Endothelial cell of umbilical vein (primary cell): ENCODE measurements at regions not wholly inside any gene's neighbourhood (a gene's known extent, or its start where the extent isn't known, plus 50 kb on each side); places are given as distances from the start of the nearest gene placed in this dataset.
"Not testable (repeated sequence)": the region's sequence is repeated elsewhere in the genome, so short reads cannot be mapped to it uniquely, and the experiment has no call there.

ENCODE experiments used
- BruUV-seq: library from RNA; stranded (reverse); fragments of 400-500 nt; replicated peaks from 2 replicates; lab custom pipeline; 2021; lab: Mats Ljungman, UMichigan
- CTCF ChIA-PET: fragments of 300-600, 350-600 bp; sonication (Branson Sonifier 250); formaldehyde crosslinking; loops from one replicate; lab custom pipeline; 2021; ENCODE audit warnings: antibody characterized with exemption, inconsistent platforms; lab: Charles Lee
- POLR2A ChIA-PET: fragments of 300-600, 350-600 bp; sonication (Branson Sonifier 250); formaldehyde crosslinking; loops from one replicate; lab custom pipeline; 2021; ENCODE audit warnings: antibody characterized with exemption, inconsistent platforms; lab: Charles Lee
- DNase-seq: peaks from one replicate; pipeline ENCODE4 v3.0.0-alpha.2; 2011; ENCODE audit warnings: low read depth, low spot score
- FAIRE-seq: peaks from 2 replicates; lab custom pipeline; 2011; peaks lifted over from hg19 to GRCh38; lab: Jason Lieb, UNC
- H2AFZ ChIP-seq: 2 replicates; pipeline ENCODE4 v1.6.0; 2012; ENCODE audit warnings: low read depth, low read length, control low read depth, inconsistent platforms
- H3K27ac ChIP-seq: 2 replicates; pipeline ENCODE4 v1.5.1; 2011; ENCODE audit warnings: low read depth, mild to moderate bottlenecking, control low read depth, low read length, moderate library complexity; ENCODE audit not compliant: insufficient read depth
- H3K27me3 ChIP-seq, 2 experiments: 2 replicates each; pipeline versions ENCODE4 v1.6.0 to v1.6.1; 2011; ENCODE audit warnings: low read length in 2 of 2, mixed read lengths in 1 of 2; ENCODE audit not compliant: control insufficient read depth in 2 of 2, insufficient read depth in 2 of 2
- H3K36me3 ChIP-seq, 2 experiments: 2 replicates in 1 of 2; 3 replicates in 1 of 2; pipeline ENCODE4 v1.5.1; 2011; ENCODE audit warnings: low read length in 2 of 2, mild to moderate bottlenecking in 1 of 2, moderate library complexity in 1 of 2; ENCODE audit not compliant: control insufficient read depth in 2 of 2, insufficient read depth in 2 of 2; ENCODE audit errors: extremely low read depth in 1 of 2
- H3K4me1 ChIP-seq: 3 replicates; pipeline ENCODE4 v1.5.1; 2011; ENCODE audit warnings: mild to moderate bottlenecking, low read length; ENCODE audit not compliant: control insufficient read depth, insufficient read depth; ENCODE audit errors: extremely low read depth
- H3K4me2 ChIP-seq: 2 replicates; pipeline ENCODE4 v1.6.1; 2011; ENCODE audit warnings: low read length, control low read depth, mixed read lengths; ENCODE audit not compliant: insufficient read depth
- H3K4me3 ChIP-seq, 3 experiments: fragments of 200-600 bp in 1 of 3; sonication (generic), shearing (Covaris generic) in 1 of 3; replicated peaks in 1 of 3; 2 replicates each; pipeline ENCODE4 v1.5.1; 2011 to 2016; ENCODE audit warnings: control low read depth in 3 of 3, low read length in 3 of 3, mild to moderate bottlenecking in 2 of 3, inconsistent platforms in 1 of 3, low read depth in 1 of 3, moderate library complexity in 1 of 3; ENCODE audit not compliant: insufficient read depth in 1 of 3
- H3K79me2 ChIP-seq: 2 replicates; pipeline ENCODE4 v1.6.0; 2012; ENCODE audit warnings: low read length, inconsistent platforms; ENCODE audit not compliant: control insufficient read depth, insufficient read depth
- H3K9ac ChIP-seq: replicated peaks from 2 replicates; pipeline ENCODE3; 2011; ENCODE audit warnings: low read length, control low read depth; ENCODE audit not compliant: insufficient read depth; ENCODE audit errors: extremely low read depth
- H3K9me1 ChIP-seq: replicated peaks from 3 replicates; pipeline ENCODE4 v1.6.0; 2011; ENCODE audit warnings: mild to moderate bottlenecking, low read length; ENCODE audit not compliant: control insufficient read depth, insufficient read depth; ENCODE audit errors: extremely low read depth
- H3K9me3 ChIP-seq: replicated peaks from 2 replicates; pipeline ENCODE4 v1.5.1; 2012; ENCODE audit warnings: low read length, inconsistent platforms; ENCODE audit not compliant: control insufficient read depth, insufficient read depth
- H4K20me1 ChIP-seq: replicated peaks from 2 replicates; pipeline ENCODE3; 2011; ENCODE audit warnings: mild to moderate bottlenecking, low read length; ENCODE audit not compliant: control insufficient read depth, insufficient read depth; ENCODE audit errors: extremely low read depth
- POLR2A ChIP-seq: IDR thresholded peaks from 2 replicates; pipeline ENCODE4 v1.6.1; 2012; ENCODE audit warnings: low read depth, mild to moderate bottlenecking, control low read depth, low read length
- POLR2AphosphoS5 ChIP-seq: IDR thresholded peaks from 2 replicates; pipeline ENCODE4 v1.6.1; 2012; ENCODE audit warnings: low read depth, mild to moderate bottlenecking, control low read depth, low read length, moderate library complexity; ENCODE audit not compliant: insufficient read depth
- dilution Hi-C: fragments of 300-500 bp; cut with MboI; formaldehyde crosslinking; loops from one replicate; pipeline ENCODE4 v1.15.0; 2019; ENCODE audit warnings: low sequenced_read_pairs; ENCODE audit not compliant: extremely low pct_ligation_motif_present
- intact Hi-C: fragments of 100-400 bp; cut with micrococcal nuclease; formaldehyde crosslinking; loops from one replicate; pipeline ENCODE4 v1.10.0; 2022

GRCh38 chr16:29594926-29595838, 67.9 kb upstream of the SPN start:
- peak overlapping the region; percentile 61 for H3K9ac ChIP-seq
- peak overlapping the region; percentile 59 to 93 (median 61) for H3K4me3 ChIP-seq
- POLR2A ChIA-PET: interaction anchor here (1.4 kb wide), 1 partner anchor 18 kb away, joined by 3 read pairs; no protein-coding TSS in a partner anchor
- peak overlapping the region; percentile 72 for H3K27ac ChIP-seq
- BruUV-seq, H3K9me3 ChIP-seq, H3K4me1 ChIP-seq, intact Hi-C loops, H3K9me1 ChIP-seq, dilution Hi-C loops, H4K20me1 ChIP-seq, CTCF ChIA-PET, H3K27me3 ChIP-seq, H3K36me3 ChIP-seq: not testable (repeated sequence)
- FAIRE-seq: peak; percentile 35
- H3K4me2 ChIP-seq: peak overlapping the region; percentile 31
- peak; percentile 87 for DNase-seq
- peak; percentile 59 for TF ChIP-seq POLR2A
- peak; percentile 74 for TF ChIP-seq POLR2AphosphoS5
- peaks cover 45% of the 10 kb centered on the region for H3K79me2 ChIP-seq
- peak overlapping the region; percentile 90 for H2AFZ ChIP-seq

- H4K20me1 ChIP-seq, intact Hi-C loops, H3K27ac ChIP-seq, H3K4me3 ChIP-seq, H3K36me3 ChIP-seq, H3K27me3 ChIP-seq, FAIRE-seq, CTCF ChIA-PET, H3K9ac ChIP-seq, H3K9me1 ChIP-seq, H2AFZ ChIP-seq, DNase-seq, H3K9me3 ChIP-seq, dilution Hi-C loops, POLR2A ChIA-PET, H3K4me2 ChIP-seq, BruUV-seq, H3K4me1 ChIP-seq: not testable (repeated sequence)
- peaks cover 46% of the 10 kb centered on the region for H3K79me2 ChIP-seq
Observed at GRCh38 chr16:29597030-29597429, 66.0 kb upstream of the SPN start.

- H3K79me2 ChIP-seq: peaks cover 60% of the 10 kb centered on the region
- H3K4me2 ChIP-seq, DNase-seq, H3K36me3 ChIP-seq, H4K20me1 ChIP-seq, dilution Hi-C loops, intact Hi-C loops, H3K9me3 ChIP-seq, H3K4me3 ChIP-seq, H3K27ac ChIP-seq, H2AFZ ChIP-seq, BruUV-seq, POLR2A ChIA-PET, H3K9me1 ChIP-seq, CTCF ChIA-PET, H3K27me3 ChIP-seq, FAIRE-seq, H3K4me1 ChIP-seq, H3K9ac ChIP-seq: not testable (repeated sequence)
Observed at GRCh38 chr16:29600111-29601000, 62.7 kb upstream of the SPN start.
